SHP77 (cell line): ENCODE measurements at regions not wholly inside any gene's neighbourhood (a gene's known extent, or its start where the extent isn't known, plus 50 kb on each side); places are given as distances from the start of the nearest gene placed in this dataset.
A peak's percentile ranks its signal among the peaks of the same experiment; 100 is the strongest.

Experiments used
- DNase-seq, 2 experiments: peaks; one replicate each; lab custom pipeline; 2025; lab: John Stamatoyannopoulos, UW

DNA sequence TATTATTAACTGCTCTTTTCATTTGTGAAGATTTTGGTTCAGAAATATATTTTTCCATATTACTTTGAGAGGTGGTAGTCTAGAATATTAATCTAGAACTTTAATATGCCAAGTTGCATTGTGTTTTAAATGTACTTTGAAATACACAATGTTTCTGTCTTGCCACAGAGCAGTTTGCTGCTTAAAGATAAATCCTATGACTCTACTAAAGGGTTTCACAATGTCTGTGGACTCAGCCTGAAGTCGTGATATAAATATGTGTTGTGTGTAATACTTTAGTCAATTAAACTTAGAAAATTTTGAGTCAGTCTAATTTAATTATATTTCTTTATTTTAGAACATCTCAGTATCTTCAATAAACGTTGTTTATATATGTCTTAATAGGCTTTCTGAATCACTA is 1771.7 kb upstream of the PCDH7 start:
- no peak for DNase-seq

DNA sequence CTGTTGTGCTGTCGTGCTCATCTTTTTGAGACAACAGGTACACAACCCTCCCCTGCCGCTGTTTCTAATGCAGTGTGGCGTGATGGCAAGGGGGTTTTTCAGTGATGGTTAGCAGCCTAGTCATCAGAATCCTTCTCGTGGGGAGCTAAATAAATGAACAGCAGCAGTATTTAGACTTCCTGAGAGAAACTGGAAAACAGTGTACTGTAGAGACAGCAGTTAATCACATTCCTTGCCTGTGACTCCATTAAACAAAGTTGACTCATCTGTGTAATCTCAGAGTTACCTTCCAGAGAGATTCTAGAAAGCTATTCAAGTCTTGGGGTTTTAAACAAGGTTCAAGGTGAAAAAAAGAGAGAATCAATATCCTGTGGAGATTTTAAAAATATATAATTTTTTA is 1753.2 kb upstream of the PCDH7 start:
- DNase-seq: no peak

DNA sequence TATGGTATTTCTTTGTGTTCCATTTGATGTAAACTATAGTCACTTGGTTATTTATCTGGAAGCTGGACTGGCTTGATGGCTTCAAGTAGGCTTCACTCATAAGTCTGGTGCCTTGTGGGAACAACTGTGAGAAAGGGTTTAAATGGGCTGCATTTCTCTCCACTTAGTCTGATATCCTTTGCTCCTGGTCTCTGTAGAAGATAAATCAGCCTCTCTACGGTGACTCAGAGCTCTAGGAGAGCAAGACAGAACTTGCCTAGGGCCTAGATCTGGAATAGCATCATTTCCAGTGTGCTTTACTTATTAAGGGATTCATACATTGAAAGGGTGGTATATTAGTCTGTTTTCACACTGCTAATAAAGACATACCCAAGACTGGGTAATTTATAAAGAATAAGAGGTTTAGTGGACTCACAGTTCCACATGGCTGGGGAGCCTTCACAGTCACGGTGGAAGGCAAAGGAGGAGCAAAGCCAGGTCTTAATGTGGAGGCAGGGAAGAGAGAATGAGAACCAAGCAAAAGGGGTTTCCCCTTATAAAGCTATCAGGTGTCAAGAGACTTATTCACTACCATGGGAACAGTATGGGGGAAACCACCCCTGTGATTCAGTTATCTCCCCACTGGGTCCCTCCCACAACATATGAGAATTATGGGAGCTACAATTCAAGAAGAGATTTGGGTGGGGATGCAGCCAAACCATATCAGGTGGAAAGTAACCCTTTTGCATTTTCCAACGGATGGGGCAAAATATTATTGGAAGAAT is 1746.4 kb upstream of the PCDH7 start:
- no peak for DNase-seq

DNA sequence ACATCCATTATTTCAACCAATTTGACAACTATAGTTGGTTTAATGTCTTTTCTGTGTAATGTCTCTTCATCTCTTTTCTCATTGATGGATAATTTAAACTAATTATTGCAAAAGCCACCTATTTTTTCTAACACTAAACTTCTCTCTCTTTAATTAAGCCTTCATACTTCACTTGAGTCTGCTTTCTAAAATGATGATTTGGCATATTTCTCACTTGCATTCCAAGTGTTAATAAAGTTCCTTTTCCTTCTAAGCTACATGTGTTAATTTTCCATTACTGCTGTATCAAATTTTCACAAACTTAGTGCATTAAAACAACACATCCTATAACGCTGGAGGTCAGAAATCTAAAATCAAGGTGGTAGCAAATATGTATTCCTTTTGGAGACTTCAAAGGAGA is 1743.8 kb upstream of the PCDH7 start:
- DNase-seq: no peak

DNA sequence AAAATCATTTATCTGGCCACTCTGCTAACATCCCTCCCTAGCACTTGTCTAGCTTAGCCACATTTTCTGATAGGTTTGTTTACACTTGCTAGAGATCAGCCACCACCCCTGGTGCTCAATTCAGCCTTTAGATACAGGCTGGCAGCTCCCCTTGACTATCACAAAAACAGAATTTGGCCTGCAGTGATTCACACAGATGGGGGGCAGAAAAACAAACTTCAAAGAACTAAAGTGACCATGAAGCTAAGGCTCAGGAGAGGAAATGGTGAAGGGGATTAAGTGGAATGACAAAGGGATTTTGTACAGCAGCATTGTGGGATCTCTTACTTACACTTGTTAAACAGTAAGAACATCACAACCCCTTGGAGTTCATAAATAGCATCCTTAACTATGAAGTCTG is 1718.0 kb upstream of the PCDH7 start:
- no peak for DNase-seq

DNA sequence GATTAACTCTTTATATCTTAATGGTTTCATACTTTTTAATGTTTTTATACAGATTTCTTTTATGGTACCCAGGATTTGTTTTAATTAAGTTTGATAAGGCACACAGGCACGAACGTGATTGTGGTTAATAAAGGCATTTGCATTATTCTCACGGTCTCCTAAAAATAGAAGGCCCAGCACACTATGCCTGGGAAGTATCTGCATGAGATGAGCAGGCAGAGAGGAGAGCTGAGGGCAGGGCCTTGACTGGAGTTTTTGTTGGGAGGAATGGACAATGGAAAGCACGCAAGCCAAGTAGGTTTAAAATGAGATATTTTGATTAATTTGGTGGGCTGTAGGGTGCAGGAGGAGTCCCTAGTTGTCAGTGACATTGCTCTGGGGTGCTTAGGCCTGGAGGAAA is 1714.3 kb upstream of the PCDH7 start:
- no peak for DNase-seq

DNA sequence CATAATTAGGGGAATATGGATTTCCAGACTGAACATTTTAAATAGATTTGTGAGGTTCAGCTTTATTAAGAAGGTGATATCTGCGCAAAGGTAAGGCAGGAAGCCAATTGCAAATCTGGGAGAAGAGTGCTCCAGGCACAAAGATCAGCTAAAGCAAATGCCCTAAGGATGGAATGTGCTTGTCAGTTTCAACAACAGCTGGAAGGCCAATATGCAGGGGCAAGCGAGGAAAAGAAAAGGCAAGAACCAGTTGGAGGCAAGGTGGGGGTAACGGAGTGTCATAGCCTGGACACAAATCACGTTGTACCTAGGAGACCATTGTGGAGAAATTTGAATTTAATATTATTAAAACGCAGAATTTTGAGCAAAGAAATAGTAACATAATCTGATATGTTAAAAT is 1710.3 kb upstream of the PCDH7 start:
- DNase-seq: no peak

DNA sequence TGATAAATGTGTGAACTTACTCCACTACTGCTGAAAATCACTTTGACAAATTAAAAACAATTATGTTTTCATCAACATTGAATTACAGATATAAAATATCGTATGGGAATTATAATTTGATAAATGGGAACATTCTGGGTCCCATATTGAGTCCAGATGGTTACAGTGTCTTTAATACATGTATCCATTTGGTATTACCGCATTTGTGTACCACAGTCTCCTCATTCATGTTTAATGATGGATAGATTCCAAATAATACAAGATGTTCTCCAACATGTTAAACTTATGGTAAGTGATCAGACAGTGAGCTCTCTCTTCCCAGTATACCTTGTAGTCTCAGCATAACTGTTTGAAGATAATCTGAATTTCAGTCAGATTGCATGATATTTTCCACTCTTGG is 1706.8 kb upstream of the PCDH7 start:
- DNase-seq: no peak

DNA sequence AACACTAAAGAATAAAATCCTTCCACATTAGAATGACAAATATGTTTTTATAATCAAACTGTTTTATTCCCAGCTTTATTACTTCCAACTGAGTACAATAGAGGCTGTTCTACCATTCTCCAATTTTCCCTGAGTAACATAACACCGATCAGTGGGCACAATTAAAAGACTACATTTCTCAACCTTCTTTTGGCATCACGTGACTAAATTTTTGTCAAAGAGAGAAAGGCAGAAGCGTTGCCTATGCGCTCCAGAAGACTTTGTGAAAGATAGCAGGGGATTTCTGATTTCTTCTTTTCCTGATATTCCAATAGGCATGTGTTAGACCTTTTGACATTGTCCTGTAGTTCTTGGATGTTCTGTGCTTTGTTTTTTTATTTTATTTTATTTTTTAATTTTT is 1705.6 kb upstream of the PCDH7 start:
- DNase-seq: no peak

DNA sequence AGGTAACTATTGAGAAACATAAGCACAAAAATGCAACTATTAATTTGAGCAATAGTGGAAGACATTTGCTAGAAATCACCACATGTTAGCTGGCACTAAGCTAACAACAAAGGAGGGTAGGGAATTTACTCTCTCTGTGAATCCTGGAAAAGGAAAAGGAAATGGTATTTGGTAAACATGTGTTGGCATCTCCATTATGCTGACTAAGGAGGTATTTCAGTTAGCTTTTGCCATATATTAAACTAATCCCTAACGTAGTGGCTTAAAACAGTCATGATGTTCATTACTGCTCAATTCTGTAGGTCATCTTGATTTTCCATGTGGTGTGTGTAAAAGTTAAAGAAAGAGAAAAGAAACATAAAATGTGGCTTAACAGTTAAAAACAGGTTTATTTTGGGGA is 1686.5 kb upstream of the PCDH7 start:
- no peak for DNase-seq

DNA sequence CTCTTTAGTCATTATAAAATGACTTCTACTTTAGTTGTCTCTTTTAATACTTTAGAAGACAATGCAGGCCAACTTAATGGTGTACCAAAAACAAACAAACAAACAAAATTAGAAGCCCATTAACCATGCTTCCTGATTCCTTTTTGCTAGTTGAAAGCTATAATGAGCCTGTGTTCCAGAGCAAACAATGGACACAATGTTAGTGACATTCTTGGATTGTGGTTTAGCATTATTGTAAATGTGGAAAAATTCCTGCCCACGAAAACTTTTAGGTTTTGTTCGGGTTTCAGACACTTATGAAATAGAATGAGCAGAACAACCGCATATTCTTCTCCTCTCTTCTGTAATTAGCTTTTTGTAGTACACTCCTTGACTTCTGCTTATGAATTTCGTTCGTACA is 1682.7 kb upstream of the PCDH7 start:
- no peak for DNase-seq

DNA sequence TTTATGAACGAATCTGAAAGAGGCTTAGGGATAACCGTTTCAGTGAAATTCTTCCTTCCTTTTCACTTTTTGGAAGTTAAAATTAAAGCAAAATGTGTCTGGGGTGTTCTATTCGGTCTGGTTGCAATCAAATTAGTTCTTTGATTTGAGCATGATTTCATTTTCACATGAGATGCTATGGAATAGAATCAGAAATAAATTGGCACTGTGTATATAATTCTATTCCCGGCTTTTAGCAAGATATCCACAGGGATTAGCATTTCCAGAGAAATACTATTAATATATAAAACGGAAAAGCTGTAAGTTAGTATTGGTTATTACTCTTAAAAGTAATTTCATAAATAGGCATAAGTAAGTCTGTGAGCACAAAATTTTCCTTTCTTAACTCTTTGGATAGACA is 1676.8 kb upstream of the PCDH7 start:
- DNase-seq: no peak

DNA sequence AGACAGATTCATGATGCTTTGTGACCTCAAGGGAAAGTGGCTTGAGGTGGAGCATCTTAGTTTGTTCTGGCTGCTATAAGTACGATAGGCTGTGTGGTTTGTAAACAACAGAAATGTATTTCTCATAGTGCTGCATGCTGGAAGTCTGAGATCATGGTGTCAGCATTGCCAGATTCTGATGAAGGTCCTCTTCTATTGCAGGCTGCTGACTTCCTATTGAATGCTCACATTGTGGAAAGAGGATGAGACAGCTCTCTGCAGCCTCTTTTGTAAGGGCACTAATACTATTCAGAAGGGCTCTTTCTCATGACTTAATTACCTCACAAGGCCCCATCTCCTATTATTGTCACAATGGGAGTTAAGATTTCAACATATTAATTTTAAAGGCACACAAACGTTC is 1674.0 kb upstream of the PCDH7 start:
- no peak for DNase-seq

DNA sequence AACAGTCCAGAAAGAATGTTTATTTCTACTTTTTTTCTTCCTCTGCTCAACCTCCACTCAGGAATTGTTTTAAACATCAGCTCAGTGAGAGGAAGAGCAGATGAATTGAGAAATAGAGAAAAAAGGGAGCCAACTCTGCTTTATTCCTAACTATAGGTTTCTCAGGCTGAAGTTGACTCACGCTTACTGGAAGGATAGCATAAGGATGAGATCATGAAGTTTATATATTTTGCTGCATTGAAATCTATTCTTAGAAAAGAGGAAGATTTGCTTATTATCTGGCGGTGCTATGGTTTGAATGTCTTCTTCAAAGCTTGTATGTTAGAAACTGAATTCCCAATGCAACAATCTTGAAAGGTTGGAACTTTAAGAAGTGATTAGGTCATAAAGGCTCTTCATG is 1673.4 kb upstream of the PCDH7 start:
- no peak for DNase-seq

DNA sequence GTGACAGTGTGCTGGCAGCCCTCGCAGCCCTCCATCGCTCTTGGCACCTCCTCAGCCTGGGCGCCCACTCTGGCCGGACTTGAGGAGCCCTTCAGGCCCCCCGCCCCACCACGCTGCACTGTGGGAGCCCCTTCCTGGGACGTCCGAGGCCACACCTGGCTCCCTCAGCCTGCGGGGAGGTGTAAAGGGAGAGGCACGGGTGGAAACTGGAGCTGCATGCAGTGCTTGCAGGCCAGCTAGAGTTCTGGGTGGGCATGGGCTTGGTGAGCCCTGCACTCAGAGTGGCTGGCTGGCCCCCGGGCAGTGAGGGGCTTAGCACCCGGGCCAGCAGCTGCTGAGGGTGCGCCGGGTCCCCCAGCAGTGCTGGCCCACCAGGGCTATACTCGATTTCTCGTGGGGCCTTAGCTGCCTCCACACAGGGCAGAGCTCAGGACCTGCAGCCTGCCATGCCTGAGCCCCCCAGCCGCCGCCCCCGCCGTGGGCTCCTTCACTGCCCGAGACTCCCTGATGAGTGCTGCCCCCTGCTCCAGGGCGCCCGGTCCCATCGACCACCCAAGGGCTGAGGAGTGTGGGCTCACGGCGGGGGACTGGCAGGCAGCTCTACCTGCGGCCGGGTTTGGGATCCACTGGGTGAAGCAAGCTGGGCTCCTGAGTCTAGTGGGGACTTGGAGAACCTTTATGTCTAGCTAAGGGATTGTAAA is 1672.7 kb upstream of the PCDH7 start:
- no peak for DNase-seq

DNA sequence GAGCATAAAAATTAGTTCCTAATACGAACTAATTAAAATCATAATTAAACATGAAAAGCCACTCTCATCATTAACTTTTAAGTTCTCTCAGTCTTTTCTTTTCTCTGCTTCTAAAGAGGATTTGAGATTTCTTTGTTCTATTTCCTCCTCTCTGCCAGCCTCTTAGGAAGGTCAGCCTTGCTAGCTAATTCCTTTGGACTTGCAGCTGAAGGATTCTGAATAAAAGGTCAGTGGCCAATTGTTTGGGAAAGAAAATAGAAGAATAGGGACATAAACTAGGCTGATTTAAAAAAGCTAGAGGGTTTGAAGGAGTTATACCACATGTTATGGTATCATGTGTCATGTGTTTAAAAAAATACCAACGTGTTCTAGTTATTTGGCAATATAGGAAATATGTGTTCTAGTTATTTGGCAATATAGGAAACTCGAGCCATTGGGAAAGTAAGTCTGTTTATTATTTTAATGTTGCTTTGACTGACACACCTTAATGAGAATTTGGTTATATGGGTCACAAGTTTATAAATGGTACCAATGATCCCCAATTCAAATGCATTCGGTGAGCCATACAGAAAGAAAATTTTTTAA is 1668.7 kb upstream of the PCDH7 start:
- DNase-seq: no peak

DNA sequence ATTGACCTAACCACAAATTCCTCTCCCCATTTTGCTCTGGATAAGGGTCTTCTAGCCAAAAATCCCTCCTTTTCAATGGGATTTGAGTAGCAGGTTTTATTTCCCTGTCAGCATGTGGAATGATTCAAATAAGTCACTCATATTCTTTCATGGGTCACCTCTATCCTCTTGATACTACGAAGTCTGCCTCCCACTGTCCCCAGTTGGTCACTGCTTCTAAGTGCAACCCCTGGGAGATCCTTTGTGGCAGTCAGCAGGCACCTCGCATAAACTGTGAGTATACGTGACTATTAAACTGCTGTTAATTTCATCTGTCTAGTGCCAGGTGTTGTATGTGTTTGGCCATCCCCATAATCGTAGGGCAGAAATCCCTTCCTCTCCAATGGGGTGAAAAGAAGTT is 1667.9 kb upstream of the PCDH7 start:
- DNase-seq: no peak

DNA sequence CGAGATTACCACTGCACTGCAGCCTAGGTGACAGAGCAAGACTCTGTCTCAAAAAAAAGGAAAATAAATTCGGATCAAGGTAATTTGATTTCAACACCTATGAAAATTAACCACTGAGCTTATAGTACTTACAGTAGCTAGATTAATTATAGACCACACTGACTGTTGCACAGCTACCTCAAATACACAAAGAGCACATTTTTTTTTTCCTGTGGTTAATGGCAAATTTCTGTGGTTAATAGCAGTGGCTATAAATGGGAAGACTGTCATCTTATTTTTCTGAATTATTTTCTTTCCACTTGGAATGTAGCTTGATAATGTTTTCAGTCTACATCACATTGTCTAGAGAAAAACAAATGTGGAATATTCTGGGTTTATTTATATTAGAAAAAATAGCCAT is 1661.6 kb upstream of the PCDH7 start:
- DNase-seq: no peak

DNA sequence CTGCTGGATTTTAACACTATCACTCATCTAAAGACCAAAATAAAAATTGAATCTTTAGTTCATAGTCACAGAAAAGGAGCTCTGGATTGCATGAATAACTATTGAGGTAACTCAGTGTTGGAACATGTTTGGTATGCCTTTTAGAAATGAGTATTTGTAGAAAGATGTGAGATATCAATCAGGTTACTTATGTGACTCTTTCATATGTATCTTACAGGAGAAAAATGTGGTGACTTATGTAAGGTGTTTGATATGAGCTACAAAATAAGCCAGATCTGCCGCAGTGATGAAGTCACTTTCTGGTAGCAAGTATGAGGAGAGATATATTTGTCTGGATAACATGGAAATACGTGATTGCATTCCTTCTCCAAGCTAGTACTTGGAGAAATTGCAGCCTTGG is 1653.3 kb upstream of the PCDH7 start:
- no peak for DNase-seq

DNA sequence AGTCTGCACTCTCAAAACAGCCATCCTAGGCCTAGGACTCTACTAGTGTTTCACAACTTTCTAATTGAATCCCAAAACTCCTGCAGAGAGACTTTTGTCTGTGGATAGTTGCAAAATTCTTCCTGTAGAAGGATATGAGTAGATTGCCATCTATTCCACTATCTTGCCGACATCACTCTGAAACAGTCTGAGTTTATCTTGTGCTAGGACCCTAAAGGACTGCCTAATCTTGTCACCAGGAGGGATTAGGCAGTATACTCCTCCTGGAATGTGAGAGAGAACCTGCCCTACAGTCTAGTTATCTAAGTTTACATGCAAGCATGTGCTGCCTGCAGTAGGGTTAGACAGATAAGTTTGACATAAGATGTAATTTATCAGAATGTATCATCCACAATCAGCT is 1646.6 kb upstream of the PCDH7 start:
- DNase-seq: no peak

DNA sequence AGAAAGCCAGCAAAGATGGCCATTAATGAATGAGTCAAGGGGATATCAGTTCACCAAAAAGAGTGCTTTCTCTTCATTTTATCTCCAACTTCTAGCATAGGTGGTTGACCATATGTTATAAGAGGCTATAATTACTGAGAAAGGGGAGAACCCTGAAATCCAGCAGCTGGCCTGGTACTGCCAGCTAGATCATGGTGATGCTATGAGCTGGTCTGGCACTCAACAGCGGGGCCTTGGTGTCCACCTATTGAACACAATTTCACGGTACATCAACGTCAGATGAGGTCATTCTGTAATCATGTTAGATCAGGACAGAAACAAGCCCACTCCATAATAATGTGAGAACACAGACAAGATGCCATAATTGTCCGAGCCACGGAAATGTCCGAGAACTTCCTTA is 1644.8 kb upstream of the PCDH7 start:
- DNase-seq: no peak

DNA sequence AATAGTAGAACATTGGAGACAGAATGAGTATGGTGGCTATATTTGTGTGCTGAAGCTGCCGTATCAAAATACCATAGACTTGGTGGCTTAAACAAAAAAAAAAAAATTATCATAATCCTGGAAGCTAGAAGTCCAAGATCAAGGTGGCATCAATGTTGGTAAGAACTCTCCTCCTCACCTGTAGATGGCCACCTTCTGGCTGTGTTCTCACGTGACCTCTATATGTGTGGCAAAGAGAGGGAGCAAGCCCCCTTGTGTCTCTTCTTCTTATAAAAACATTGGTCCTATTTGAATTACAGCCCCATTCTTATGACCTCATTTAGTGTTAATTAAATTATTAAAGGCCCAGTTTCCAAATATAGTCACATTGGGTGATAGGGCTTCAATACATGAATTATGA is 1640.9 kb upstream of the PCDH7 start:
- no peak for DNase-seq

DNA sequence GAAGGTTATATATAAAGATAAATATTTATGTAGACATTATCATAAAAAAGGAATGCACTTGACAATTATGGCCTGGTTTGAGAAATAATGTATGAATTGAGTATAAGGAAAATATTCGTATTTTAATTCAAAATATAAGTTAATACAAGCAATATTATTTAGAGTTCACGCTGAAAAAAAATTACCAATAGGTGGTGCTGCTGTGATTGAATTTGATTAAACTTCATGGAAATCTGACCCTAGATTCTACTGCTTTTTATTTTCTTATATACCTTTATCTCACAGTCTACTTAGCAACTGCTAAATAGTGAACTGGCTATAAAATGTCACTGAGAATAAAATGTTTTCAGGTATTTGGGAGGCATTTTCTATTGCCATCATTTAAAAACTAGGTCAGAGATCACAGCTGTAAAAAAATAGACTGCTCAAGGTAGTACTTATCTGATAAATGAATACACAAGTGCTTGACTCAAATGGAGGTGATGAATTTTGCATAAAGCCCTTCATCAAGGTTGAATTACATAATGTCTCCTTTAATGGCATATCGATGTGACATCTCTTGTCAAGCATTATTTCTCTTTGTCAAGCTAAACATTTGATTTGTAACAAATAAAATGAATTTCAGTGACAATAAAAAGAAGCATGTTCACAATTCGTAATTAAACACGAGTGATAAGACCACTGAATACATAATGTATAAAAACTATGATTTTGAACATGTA is 1638.8 kb upstream of the PCDH7 start:
- DNase-seq: peak; percentile 3 to 9
